Liver (tissue), 7 donors: ENCODE measurements at regions not wholly inside any gene's neighbourhood (a gene's known extent, or its start where the extent isn't known, plus 50 kb on each side); places are given as distances from the start of the nearest gene placed in this dataset.

Experiments used
- DNase-seq: peaks from one replicate; pipeline ENCODE4 v3.0.0-alpha.2; 2017; ENCODE audit warnings: low spot score
- H3K27ac ChIP-seq, 2 donors: one replicate each; pipeline ENCODE4 v1.7.0; 2013; ENCODE audit warnings: inconsistent platforms in 2 of 2, low read length in 2 of 2, control low read depth in 1 of 2, low read depth in 1 of 2, mild to moderate bottlenecking in 1 of 2
- H3K27me3 ChIP-seq, 4 donors: one replicate each; pipeline versions ENCODE4 v1.6.1 to v1.7.0; 2013; ENCODE audit warnings: low read length in 3 of 4, inconsistent platforms in 1 of 4, mild to moderate bottlenecking in 1 of 4, moderate library complexity in 1 of 4; ENCODE audit not compliant: control insufficient read depth in 4 of 4, insufficient read depth in 4 of 4
- H3K36me3 ChIP-seq, 4 donors: one replicate each; pipeline versions ENCODE4 v1.6.1 to v1.7.0; 2013; ENCODE audit warnings: low read length in 3 of 4, mild to moderate bottlenecking in 3 of 4, low read depth in 1 of 4, moderate library complexity in 1 of 4; ENCODE audit not compliant: control insufficient read depth in 4 of 4, insufficient read depth in 3 of 4
- H3K4me1 ChIP-seq, 4 donors: one replicate each; pipeline versions ENCODE4 v1.6.1 to v1.7.0; 2013; ENCODE audit warnings: low read length in 3 of 4, mild to moderate bottlenecking in 3 of 4, moderate library complexity in 1 of 4; ENCODE audit not compliant: control insufficient read depth in 4 of 4, insufficient read depth in 4 of 4
- H3K4me3 ChIP-seq, 3 donors: one replicate each; pipeline versions ENCODE4 v1.6.1 to v1.7.0; 2013; ENCODE audit warnings: low read length in 3 of 3, control low read depth in 1 of 3, low read depth in 1 of 3, mild to moderate bottlenecking in 1 of 3
- H3K9ac ChIP-seq, 2 donors: one replicate each; pipeline ENCODE4 v1.7.0; 2013; ENCODE audit warnings: low read length in 2 of 2, mild to moderate bottlenecking in 2 of 2, moderate library complexity in 2 of 2, control low read depth in 1 of 2, low read depth in 1 of 2
- H3K9me3 ChIP-seq, 4 donors: one replicate each; pipeline versions ENCODE4 v1.6.1 to v1.7.0; 2013; ENCODE audit warnings: low read length in 3 of 4; ENCODE audit not compliant: control insufficient read depth in 4 of 4
- EGR1 ChIP-seq, 2 donors: IDR thresholded peaks; 2 replicates each; pipeline ENCODE4 v1.6.1; 2016 to 2018; ENCODE audit warnings: antibody characterized with exemption in 2 of 2, low read depth in 2 of 2
- HNF4A ChIP-seq, 2 donors: conservative IDR thresholded peaks; 2 replicates each; pipeline ENCODE4 v1.6.1; 2016; ENCODE audit warnings: antibody characterized with exemption in 2 of 2, mild to moderate bottlenecking in 2 of 2
- HNF4G ChIP-seq: IDR thresholded peaks from 2 replicates; pipeline ENCODE4 v1.6.1; 2016; ENCODE audit warnings: antibody characterized with exemption
- JUND ChIP-seq, 2 donors: IDR thresholded peaks; 2 replicates each; pipeline ENCODE4 v1.6.1; 2016; ENCODE audit warnings: antibody characterized with exemption in 2 of 2
- NR2F2 ChIP-seq: IDR thresholded peaks from 2 replicates; pipeline ENCODE4 v1.6.1; 2016; ENCODE audit warnings: antibody characterized with exemption
- RXRA ChIP-seq, 2 donors: IDR thresholded peaks; 2 replicates each; pipeline ENCODE4 v1.6.1; 2017 to 2018; ENCODE audit warnings: antibody characterized with exemption in 2 of 2, mild to moderate bottlenecking in 1 of 2
- TAF1 ChIP-seq: conservative IDR thresholded peaks from 2 replicates; pipeline ENCODE4 v1.6.1; 2016; ENCODE audit warnings: antibody characterized with exemption, mild to moderate bottlenecking
- YY1 ChIP-seq: IDR thresholded peaks from 2 replicates; pipeline ENCODE4 v1.6.1; 2016; ENCODE audit warnings: antibody characterized with exemption, mild to moderate bottlenecking
- WGBS: extraction: QIAGEN DNeasy Blood & Tissue Kit; methylation state at CpG from one replicate; pipeline ENCODE4 v1.1.7; 2013; 5-methylcytosine and 5-hydroxymethylcytosine counted together
- TF ChIP-seq, protein P1 (sequence below): IDR thresholded peaks from 2 replicates; pipeline ENCODE4 v1.6.1; 2016; ENCODE audit warnings: antibody characterized with exemption
- TF ChIP-seq, protein P2 (sequence below): IDR thresholded peaks from 2 replicates; pipeline ENCODE4 v1.6.1; 2016; ENCODE audit warnings: antibody characterized with exemption
- TF ChIP-seq, protein P3 (sequence below): IDR thresholded peaks from 2 replicates; pipeline ENCODE4 v1.6.1; 2016; ENCODE audit warnings: antibody characterized with exemption
- TF ChIP-seq, protein P4 (sequence below): IDR thresholded peaks from 2 replicates; pipeline ENCODE4 v1.6.1; 2016; ENCODE audit warnings: antibody characterized with exemption, mild to moderate bottlenecking
- donor health status: healthy.
- donor health status: healthy.
- donor health status: healthy.
- donor health status: healthy.

DNA sequence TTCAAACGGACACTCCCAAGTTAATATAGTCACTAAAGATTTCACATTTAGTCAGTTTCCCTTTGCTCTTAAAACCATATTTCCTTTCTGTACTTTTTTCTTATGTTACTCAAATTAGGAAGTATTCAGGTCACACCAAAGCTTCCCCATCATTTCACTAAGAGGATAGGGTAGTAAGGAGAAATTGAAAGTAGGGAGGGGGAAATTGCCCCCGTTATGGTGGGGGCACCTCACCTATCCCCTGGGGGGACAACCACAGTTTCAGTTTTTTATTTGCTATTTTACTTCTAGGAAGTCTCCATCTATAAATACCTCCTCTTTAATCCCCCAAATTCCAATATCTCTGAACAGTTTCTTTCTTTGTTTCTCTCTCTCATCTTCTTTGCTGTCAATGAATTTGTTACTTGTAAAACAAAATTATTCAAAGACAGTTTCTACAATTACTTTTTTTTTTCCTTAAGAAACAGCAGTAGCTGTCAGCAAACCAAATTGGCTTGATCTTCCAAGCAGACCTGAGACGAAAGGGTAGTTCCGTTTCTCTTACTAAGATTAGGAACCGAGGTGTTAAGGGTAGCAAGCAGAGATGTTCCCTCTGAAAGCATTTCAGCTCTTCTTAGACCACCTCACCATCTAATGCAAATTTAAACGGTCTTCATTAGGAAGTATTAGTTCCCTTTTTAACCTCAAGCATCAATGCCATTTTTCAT lies 160.2 kb upstream of the KLF3 start:
- 86% methylated on average over 6 of the region's 6 CpGs for WGBS
- H3K27me3 ChIP-seq: no peaks in the 10 kb centered on the region
- H3K9ac ChIP-seq: no peak overlapping the region
- TF ChIP-seq, protein P1, sequence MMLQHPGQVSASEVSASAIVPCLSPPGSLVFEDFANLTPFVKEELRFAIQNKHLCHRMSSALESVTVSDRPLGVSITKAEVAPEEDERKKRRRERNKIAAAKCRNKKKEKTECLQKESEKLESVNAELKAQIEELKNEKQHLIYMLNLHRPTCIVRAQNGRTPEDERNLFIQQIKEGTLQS: no peak
- TF ChIP-seq, protein P2, sequence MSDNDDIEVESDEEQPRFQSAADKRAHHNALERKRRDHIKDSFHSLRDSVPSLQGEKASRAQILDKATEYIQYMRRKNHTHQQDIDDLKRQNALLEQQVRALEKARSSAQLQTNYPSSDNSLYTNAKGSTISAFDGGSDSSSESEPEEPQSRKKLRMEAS: no peak
- H3K4me3 ChIP-seq: no peak overlapping the region
- H3K36me3 ChIP-seq: no peaks in the 10 kb centered on the region
- H3K9me3 ChIP-seq: no peaks in the 10 kb centered on the region
- DNase-seq: no peak
- no peaks in the 10 kb centered on the region for H3K4me1 ChIP-seq
- H3K27ac ChIP-seq: no peak overlapping the region

DNA sequence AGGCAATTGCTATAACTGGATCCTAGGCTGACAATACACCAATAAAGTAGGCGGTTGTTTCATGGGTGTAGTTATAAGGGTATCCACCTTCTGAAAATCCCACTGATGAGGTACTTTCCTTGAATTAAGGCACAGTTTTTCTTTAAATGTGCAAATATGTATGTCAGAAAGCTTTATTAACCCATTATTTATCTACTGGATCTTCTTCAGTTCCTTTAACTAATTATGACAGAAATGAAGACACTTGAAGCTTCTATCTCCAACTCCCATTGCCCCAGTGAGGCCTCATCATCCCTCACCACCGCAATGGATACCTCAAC lies 159.6 kb upstream of the KLF3 start:
- H3K27me3 ChIP-seq: no peaks in the 10 kb centered on the region
- no peaks in the 10 kb centered on the region for H3K36me3 ChIP-seq
- H3K4me3 ChIP-seq: no peak overlapping the region
- TF ChIP-seq, protein P2: no peak
- TF ChIP-seq, protein P3, sequence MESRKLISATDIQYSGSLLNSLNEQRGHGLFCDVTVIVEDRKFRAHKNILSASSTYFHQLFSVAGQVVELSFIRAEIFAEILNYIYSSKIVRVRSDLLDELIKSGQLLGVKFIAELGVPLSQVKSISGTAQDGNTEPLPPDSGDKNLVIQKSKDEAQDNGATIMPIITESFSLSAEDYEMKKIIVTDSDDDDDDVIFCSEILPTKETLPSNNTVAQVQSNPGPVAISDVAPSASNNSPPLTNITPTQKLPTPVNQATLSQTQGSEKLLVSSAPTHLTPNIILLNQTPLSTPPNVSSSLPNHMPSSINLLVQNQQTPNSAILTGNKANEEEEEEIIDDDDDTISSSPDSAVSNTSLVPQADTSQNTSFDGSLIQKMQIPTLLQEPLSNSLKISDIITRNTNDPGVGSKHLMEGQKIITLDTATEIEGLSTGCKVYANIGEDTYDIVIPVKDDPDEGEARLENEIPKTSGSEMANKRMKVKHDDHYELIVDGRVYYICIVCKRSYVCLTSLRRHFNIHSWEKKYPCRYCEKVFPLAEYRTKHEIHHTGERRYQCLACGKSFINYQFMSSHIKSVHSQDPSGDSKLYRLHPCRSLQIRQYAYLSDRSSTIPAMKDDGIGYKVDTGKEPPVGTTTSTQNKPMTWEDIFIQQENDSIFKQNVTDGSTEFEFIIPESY: no peak
- TF ChIP-seq HNF4G: no peak
- TF ChIP-seq JUND (IDR thresholded peaks at IDR 0.05): no peak
- no peak for TF ChIP-seq HNF4A (conservative IDR thresholded peaks at IDR 0.05)
- no peak for TF ChIP-seq TAF1
- TF ChIP-seq, protein P1: no peak
- TF ChIP-seq NR2F2: no peak
- no peaks in the 10 kb centered on the region for H3K9me3 ChIP-seq
- DNase-seq: no peak
- H3K4me1 ChIP-seq: no peaks in the 10 kb centered on the region
- WGBS: 98% methylated on average over 2 of the region's 2 CpGs
- H3K27ac ChIP-seq: no peak overlapping the region
- no peak overlapping the region for H3K9ac ChIP-seq

DNA sequence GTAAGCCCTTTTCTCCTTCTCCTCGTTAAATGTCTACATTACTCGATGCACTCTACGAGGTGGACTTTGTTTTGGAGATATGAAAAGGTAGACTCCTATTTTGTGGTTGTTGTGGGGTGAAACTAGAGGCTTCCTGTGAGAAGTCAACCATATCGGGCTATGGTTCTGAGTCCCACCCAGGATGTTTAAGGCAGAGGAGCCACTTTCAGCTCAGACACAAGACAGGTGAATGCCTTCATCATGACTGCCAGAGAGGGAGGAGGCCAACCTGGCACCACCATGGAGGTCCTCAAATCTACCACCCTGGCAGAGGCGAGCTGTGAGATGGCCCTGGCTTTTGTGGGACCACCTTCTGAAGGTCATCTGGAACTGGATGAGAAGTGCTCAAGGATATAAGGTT lies 154.4 kb upstream of the KLF3 start:
- Histone ChIP-seq H3K36me3 (no peaks in the 10 kb centered on the region), H3K27ac (no peak overlapping the region), H3K9ac (no peak overlapping the region), H3K4me3 (no peak overlapping the region), H3K4me1 (no peaks in the 10 kb centered on the region), H3K9me3 (no peaks in the 10 kb centered on the region), H3K27me3 (no peaks in the 10 kb centered on the region)
- WGBS: 87% methylated on average over 5 of the region's 5 CpGs
- TF ChIP-seq, protein P1: no peak
- no peak for DNase-seq

DNA sequence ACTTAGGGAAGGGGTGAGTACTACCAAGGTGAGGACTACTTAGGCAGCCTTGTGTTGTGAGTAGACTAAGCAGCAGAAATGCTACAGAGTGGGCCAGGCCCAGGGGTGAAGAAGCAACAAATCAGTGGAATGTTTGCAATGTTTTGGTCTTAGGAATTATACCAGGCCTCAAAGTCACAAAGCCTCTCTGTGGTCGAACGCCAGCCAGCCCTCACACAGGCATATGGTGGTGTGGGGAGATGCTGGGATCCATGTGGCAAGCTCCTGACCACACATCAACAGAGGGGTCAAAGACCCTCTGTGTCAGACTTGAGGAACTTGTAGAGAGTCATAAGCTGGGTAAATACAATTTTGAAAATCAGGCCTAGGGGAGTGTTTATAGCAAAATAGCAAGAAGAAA lies 153.8 kb upstream of the KLF3 start:
- WGBS: over 99% methylated on average over 2 of the region's 2 CpGs
- Histone ChIP-seq H3K36me3 (no peaks in the 10 kb centered on the region), H3K27ac (no peak overlapping the region), H3K4me3 (no peak overlapping the region), H3K9ac (no peak overlapping the region), H3K9me3 (no peaks in the 10 kb centered on the region), H3K27me3 (no peaks in the 10 kb centered on the region), H3K4me1 (no peaks in the 10 kb centered on the region)
- no peak for DNase-seq
- TF ChIP-seq EGR1 (IDR thresholded peaks at IDR 0.05; ENCODE audit: low read depth in 2 of 2) (no peak), HNF4A (conservative IDR thresholded peaks at IDR 0.05) (no peak), NR2F2 (no peak), RXRA (IDR thresholded peaks at IDR 0.05) (no peak), YY1 (no peak)
- TF ChIP-seq, protein P3: no peak
- TF ChIP-seq, protein P4, sequence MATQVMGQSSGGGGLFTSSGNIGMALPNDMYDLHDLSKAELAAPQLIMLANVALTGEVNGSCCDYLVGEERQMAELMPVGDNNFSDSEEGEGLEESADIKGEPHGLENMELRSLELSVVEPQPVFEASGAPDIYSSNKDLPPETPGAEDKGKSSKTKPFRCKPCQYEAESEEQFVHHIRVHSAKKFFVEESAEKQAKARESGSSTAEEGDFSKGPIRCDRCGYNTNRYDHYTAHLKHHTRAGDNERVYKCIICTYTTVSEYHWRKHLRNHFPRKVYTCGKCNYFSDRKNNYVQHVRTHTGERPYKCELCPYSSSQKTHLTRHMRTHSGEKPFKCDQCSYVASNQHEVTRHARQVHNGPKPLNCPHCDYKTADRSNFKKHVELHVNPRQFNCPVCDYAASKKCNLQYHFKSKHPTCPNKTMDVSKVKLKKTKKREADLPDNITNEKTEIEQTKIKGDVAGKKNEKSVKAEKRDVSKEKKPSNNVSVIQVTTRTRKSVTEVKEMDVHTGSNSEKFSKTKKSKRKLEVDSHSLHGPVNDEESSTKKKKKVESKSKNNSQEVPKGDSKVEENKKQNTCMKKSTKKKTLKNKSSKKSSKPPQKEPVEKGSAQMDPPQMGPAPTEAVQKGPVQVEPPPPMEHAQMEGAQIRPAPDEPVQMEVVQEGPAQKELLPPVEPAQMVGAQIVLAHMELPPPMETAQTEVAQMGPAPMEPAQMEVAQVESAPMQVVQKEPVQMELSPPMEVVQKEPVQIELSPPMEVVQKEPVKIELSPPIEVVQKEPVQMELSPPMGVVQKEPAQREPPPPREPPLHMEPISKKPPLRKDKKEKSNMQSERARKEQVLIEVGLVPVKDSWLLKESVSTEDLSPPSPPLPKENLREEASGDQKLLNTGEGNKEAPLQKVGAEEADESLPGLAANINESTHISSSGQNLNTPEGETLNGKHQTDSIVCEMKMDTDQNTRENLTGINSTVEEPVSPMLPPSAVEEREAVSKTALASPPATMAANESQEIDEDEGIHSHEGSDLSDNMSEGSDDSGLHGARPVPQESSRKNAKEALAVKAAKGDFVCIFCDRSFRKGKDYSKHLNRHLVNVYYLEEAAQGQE: no peak
- TF ChIP-seq, protein P1: no peak
